K562 (cell line): ENCODE measurements at regions not wholly inside any gene's neighbourhood (a gene's known extent, or its start where the extent isn't known, plus 50 kb on each side); places are given as distances from the start of the nearest gene placed in this dataset.
A peak's percentile ranks its signal among the peaks of the same experiment; 100 is the strongest.

Experiments
- ATAC-seq: fragments of 200-7000 bp; cut with Tn5 transposase; 3 replicates; pipeline ENCODE4 v1.9.1; 2020; ENCODE audit warnings: moderate library complexity
- BruUV-seq: library from RNA; stranded (reverse); fragments of 400-500 nt; replicated peaks from 2 replicates; lab custom pipeline; 2021; lab: Mats Ljungman, UMichigan
- CTCF ChIA-PET: fragments of 300-600 bp; formaldehyde crosslinking; extraction: SDS; loops from one replicate; lab custom pipeline; 2021; ENCODE audit warnings: low intra/inter-chr PET ratio; lab: Yijun Ruan, JAX
- POLR2A ChIA-PET: fragments of 300-600, 350-650 bp; sonication (Branson Sonifier 250); formaldehyde crosslinking; extraction: SDS; loops from one replicate; lab custom pipeline; 2021; ENCODE audit warnings: antibody characterized with exemption, inconsistent platforms; lab: Yijun Ruan, JAX
- DNase-seq, 4 experiments: peaks; one replicate each; pipeline versions ENCODE4 v3.0.0 to v3.0.0-alpha.2; 2011 to 2018; ENCODE audit warnings: low spot score in 3 of 4, mixed read lengths in 3 of 4; ENCODE audit errors: extremely low read depth in 1 of 4
- FAIRE-seq: peaks from 2 replicates; lab custom pipeline; 2011; peaks lifted over from hg19 to GRCh38; lab: Jason Lieb, UNC
- H2AFZ ChIP-seq: 2 replicates; pipeline ENCODE4 v1.6.0; 2011; ENCODE audit warnings: low read depth, low read length, control low read depth, inconsistent platforms
- H3K27ac ChIP-seq: fragments of 200-600 bp; 3 replicates; pipeline ENCODE4 v1.8.0; 2011; ENCODE audit warnings: low read depth, mild to moderate bottlenecking, control low read depth, inconsistent platforms, low read length, moderate library complexity, mixed read lengths; ENCODE audit errors: extremely low read depth
- H3K27me3 ChIP-seq, 2 experiments: fragments of 300-600 bp in 1 of 2; 2 replicates in 1 of 2; 3 replicates in 1 of 2; pipeline versions ENCODE4 v1.6.0 to v1.8.0; 2011; ENCODE audit warnings: inconsistent platforms in 2 of 2, low read length in 2 of 2, mild to moderate bottlenecking in 1 of 2, mixed read lengths in 1 of 2, moderate library complexity in 1 of 2; ENCODE audit not compliant: control insufficient read depth in 2 of 2, insufficient read depth in 2 of 2
- H3K36me3 ChIP-seq: fragments of 300-600 bp; 3 replicates; pipeline ENCODE4 v1.8.0; 2011; ENCODE audit warnings: mild to moderate bottlenecking, low read length, inconsistent platforms; ENCODE audit not compliant: control insufficient read depth, insufficient read depth
- H3K4me1 ChIP-seq, 2 experiments: fragments of 200-600 bp in 1 of 2; replicated peaks in 1 of 2; 2 replicates in 1 of 2; 3 replicates in 1 of 2; pipeline versions ENCODE4 v1.5.1 to v1.8.0; 2011; ENCODE audit warnings: inconsistent platforms in 2 of 2, low read length in 2 of 2, mild to moderate bottlenecking in 1 of 2, mixed read lengths in 1 of 2, moderate library complexity in 1 of 2; ENCODE audit not compliant: control insufficient read depth in 2 of 2, insufficient read depth in 2 of 2
- H3K4me2 ChIP-seq: 2 replicates; pipeline ENCODE4 v1.6.1; 2011; ENCODE audit warnings: low read length, control low read depth, inconsistent platforms, mixed read lengths; ENCODE audit not compliant: insufficient read depth
- H3K4me3 ChIP-seq: fragments of 200-600 bp; sonication (generic), shearing (Covaris generic); 2 replicates; pipeline ENCODE4 v1.5.1; 2016; ENCODE audit warnings: control low read depth, inconsistent platforms
- H3K79me2 ChIP-seq: fragments of 200-600 bp; 3 replicates; pipeline ENCODE4 v1.8.0; 2011; ENCODE audit warnings: low read length, inconsistent platforms; ENCODE audit not compliant: control insufficient read depth, insufficient read depth
- H3K9ac ChIP-seq, 2 experiments: 2 replicates each; pipeline versions ENCODE4 v1.6.0 to v1.6.1; 2011; ENCODE audit warnings: low read depth in 2 of 2, low read length in 2 of 2, control low read depth in 1 of 2, inconsistent platforms in 1 of 2, mild to moderate bottlenecking in 1 of 2, mixed read lengths in 1 of 2; ENCODE audit not compliant: insufficient read depth in 1 of 2
- H3K9me1 ChIP-seq: one replicate; pipeline ENCODE4 v1.6.0; 2011; ENCODE audit warnings: inconsistent platforms, mild to moderate bottlenecking, low read length, moderate library complexity; ENCODE audit not compliant: control insufficient read depth, insufficient read depth
- H3K9me3 ChIP-seq: replicated peaks from 2 replicates; pipeline ENCODE4 v1.5.1; 2011; ENCODE audit warnings: low read depth, low read length, inconsistent platforms; ENCODE audit not compliant: control insufficient read depth, insufficient read depth
- H4K20me1 ChIP-seq: replicated peaks from 2 replicates; pipeline ENCODE4 v1.6.1; 2011; ENCODE audit warnings: low read length, inconsistent platforms, mixed read lengths; ENCODE audit not compliant: control insufficient read depth, insufficient read depth
- BCL6 ChIP-seq: fragments of 250-450 bp; sonication (Bioruptor Pico); IDR thresholded peaks from 2 replicates; pipeline ENCODE4 v1.4.0; 2020
- DPF2 ChIP-seq: fragments of 450-650 bp; IDR thresholded peaks from 2 replicates; pipeline ENCODE4 v1.6.1; 2016
- ELF2 ChIP-seq: fragments of 250-450 bp; sonication (Bioruptor Pico); IDR thresholded peaks from 2 replicates; pipeline ENCODE4 v1.5.0; 2021; ENCODE audit warnings: mild to moderate bottlenecking
- FOXJ2 ChIP-seq: fragments of 200-800 bp; sonication (Bioruptor generic); IDR thresholded peaks from 2 replicates; pipeline ENCODE4 v1.6.1; 2016; ENCODE audit warnings: missing genetic modification characterization, missing compliant biosample characterization
- MEF2A ChIP-seq: IDR thresholded peaks from 2 replicates; pipeline ENCODE4 v1.6.1; 2011; ENCODE audit warnings: low read depth, mild to moderate bottlenecking, low read length, moderate library complexity; ENCODE audit not compliant: control insufficient read depth
- PRMT5 ChIP-seq: sonication (generic); formaldehyde crosslinking; IDR thresholded peaks from 2 replicates; pipeline ENCODE4 v1.5.0; 2020; ENCODE audit warnings: missing genetic modification reagents
- RFX1 ChIP-seq: fragments of 450-650 bp; IDR thresholded peaks from 2 replicates; pipeline ENCODE4 v1.6.1; 2016; ENCODE audit warnings: mild to moderate bottlenecking, moderate library complexity
- SREBF1 ChIP-seq: fragments of 150-350 bp; IDR thresholded peaks from 2 replicates; pipeline ENCODE4 v1.6.1; 2014; ENCODE audit warnings: antibody characterized with exemption, low read depth, low read length, borderline replicate concordance
- ZNF589 ChIP-seq: fragments of 200-800 bp; sonication (Bioruptor generic); IDR thresholded peaks from 2 replicates; pipeline ENCODE4 v1.6.1; 2016; ENCODE audit warnings: low read depth, missing genetic modification characterization, missing compliant biosample characterization
- ZNF717 ChIP-seq: fragments of 250-450 bp; sonication (Bioruptor Pico); IDR thresholded peaks from 2 replicates; pipeline ENCODE4 v1.5.0; 2021
- ZNF764 ChIP-seq: fragments of 250-450 bp; sonication (Bioruptor Pico); IDR thresholded peaks from 2 replicates; pipeline ENCODE4 v1.4.0; 2020; ENCODE audit warnings: low read depth, mild to moderate bottlenecking, moderate library complexity
- ZNF778 ChIP-seq: fragments of 450-650 bp; formaldehyde crosslinking; IDR thresholded peaks from 2 replicates; pipeline ENCODE4 v1.4.0; 2020; ENCODE audit warnings: mild to moderate bottlenecking, moderate library complexity
- WGBS: fragments of 100-300 bp; shearing (Covaris generic); methylation state at CpG from one replicate; pipeline ENCODE4 v1.1.6; 2016; ENCODE audit warnings: low coverage, mixed read lengths; ENCODE audit not compliant: insufficient coverage; ENCODE audit errors: missing lambda C conversion rate; 5-methylcytosine and 5-hydroxymethylcytosine counted together
- in situ Hi-C: fragments of 300-500 bp; cut with MboI; formaldehyde crosslinking; loops from 4 replicates; pipeline ENCODE4 v1.15.0; 2018; ENCODE audit warnings: inconsistent platforms, mixed read lengths
- intact Hi-C: fragments of 100-400 bp; cut with micrococcal nuclease; formaldehyde crosslinking; loops from 2 replicates; pipeline ENCODE4 v1.14.2; 2022
- TF ChIP-seq, protein P1 (sequence below): sonication (generic); formaldehyde crosslinking; IDR thresholded peaks from 2 replicates; pipeline ENCODE4 v1.8.0; 2022; ENCODE audit warnings: missing genetic modification reagents, mild to moderate bottlenecking, borderline replicate concordance
- TF ChIP-seq, protein P2 (sequence below): fragments of 250-450 bp; sonication (Bioruptor Pico); IDR thresholded peaks from 2 replicates; pipeline ENCODE4 v1.4.0; 2020
- TF ChIP-seq, protein P3 (sequence below): sonication (generic); formaldehyde crosslinking; IDR thresholded peaks from 2 replicates; pipeline ENCODE4 v1.8.1; 2023; ENCODE audit warnings: mild to moderate bottlenecking, missing genetic modification reagents

DNA sequence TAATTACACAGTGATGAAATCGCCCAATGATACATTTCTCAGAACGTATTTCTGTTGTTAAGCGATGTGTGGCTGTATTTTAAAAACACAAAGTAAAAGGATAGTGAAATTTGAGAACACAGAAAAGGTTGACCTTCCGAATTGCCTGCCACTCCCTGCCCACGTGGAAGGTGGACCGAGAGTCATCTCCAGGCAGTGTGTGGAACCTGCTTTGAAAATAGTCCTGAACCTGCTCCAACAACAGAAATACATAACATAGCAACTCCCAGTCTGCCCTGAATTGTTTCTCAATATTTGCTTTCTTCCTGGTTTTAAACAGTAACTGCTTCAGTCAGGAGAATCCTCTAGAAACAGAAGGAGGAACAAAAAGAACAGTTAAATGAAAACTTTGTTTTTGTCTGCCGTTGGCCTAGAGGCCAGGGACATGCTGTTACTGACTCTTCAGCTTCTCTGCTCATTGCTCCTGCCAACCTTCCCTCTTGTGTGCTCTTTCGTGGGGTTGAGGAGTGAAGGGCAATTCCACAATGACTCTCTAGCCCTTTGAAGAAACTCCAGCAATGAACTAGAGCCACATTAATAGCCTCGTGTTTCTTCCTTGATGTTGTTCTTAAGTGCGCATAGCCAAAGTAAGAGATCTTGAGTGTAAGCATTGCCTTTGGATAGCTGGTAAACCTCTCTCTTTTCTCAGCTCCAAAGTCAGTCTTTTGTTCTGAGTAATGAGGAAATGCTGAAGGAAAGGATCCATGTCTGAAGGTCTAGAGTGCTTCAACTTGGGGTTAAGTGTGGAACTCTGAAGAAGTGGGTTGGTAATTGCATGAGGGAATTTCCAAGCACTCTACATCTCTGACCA lies 452.5 kb upstream of the CCL2 start:
- in situ Hi-C loops (no loop called here), intact Hi-C loops (no loop called here)
- peaks cover 12 to 17% of the 10 kb centered on the region in 2 experiments; a peak in 4 of 5 replicates for H3K27me3 ChIP-seq
- no peaks in the 10 kb centered on the region for H3K9me3 ChIP-seq
- no peak overlapping the region; the same call in 1 of the 2 replicates for H3K4me2 ChIP-seq
- DNase-seq, result no peak
- no peak for TF ChIP-seq BCL6 (CRISPR knock-in tag)
- TF ChIP-seq ZNF589, result no peak
- TF ChIP-seq ZNF764 (CRISPR knock-in tag), result no peak
- TF ChIP-seq ZNF717 (CRISPR knock-in tag), result no peak
- no peak for TF ChIP-seq FOXJ2 (tag)
- TF ChIP-seq, protein P1, sequence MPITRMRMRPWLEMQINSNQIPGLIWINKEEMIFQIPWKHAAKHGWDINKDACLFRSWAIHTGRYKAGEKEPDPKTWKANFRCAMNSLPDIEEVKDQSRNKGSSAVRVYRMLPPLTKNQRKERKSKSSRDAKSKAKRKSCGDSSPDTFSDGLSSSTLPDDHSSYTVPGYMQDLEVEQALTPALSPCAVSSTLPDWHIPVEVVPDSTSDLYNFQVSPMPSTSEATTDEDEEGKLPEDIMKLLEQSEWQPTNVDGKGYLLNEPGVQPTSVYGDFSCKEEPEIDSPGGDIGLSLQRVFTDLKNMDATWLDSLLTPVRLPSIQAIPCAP (CRISPR knock-in tag), result no peak
- TF ChIP-seq ZNF778, result no peak
- no peak for TF ChIP-seq ELF2 (CRISPR knock-in tag)
- TF ChIP-seq PRMT5, result no peak
- TF ChIP-seq RFX1, result no peak
- TF ChIP-seq SREBF1, result no peak
- no peak for TF ChIP-seq DPF2
- TF ChIP-seq, protein P2, sequence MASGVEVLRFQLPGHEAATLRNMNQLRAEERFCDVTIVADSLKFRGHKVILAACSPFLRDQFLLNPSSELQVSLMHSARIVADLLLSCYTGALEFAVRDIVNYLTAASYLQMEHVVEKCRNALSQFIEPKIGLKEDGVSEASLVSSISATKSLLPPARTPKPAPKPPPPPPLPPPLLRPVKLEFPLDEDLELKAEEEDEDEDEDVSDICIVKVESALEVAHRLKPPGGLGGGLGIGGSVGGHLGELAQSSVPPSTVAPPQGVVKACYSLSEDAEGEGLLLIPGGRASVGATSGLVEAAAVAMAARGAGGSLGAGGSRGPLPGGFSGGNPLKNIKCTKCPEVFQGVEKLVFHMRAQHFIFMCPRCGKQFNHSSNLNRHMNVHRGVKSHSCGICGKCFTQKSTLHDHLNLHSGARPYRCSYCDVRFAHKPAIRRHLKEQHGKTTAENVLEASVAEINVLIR, result no peak
- no peak for TF ChIP-seq MEF2A
- TF ChIP-seq, protein P3, sequence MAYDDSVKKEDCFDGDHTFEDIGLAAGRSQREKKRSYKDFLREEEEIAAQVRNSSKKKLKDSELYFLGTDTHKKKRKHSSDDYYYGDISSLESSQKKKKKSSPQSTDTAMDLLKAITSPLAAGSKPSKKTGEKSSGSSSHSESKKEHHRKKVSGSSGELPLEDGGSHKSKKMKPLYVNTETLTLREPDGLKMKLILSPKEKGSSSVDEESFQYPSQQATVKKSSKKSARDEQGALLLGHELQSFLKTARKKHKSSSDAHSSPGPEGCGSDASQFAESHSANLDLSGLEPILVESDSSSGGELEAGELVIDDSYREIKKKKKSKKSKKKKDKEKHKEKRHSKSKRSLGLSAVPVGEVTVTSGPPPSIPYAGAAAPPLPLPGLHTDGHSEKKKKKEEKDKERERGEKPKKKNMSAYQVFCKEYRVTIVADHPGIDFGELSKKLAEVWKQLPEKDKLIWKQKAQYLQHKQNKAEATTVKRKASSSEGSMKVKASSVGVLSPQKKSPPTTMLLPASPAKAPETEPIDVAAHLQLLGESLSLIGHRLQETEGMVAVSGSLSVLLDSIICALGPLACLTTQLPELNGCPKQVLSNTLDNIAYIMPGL (CRISPR knock-in tag), result no peak
- no peaks in the 10 kb centered on the region for H3K9me1 ChIP-seq
- ChIA-PET POLR2A (interaction anchor here (0.5 to 1.7 kb wide), 5 partner anchors 15 to 112 kb away, joined by 3 to 4 read pairs (median 4); no protein-coding TSS in a partner anchor), CTCF (no interaction called here)
- H4K20me1 ChIP-seq, result no peaks in the 10 kb centered on the region
- WGBS, result 9% methylated on average over 10 of the region's 10 CpGs
- no peak overlapping the region for H3K27ac ChIP-seq
- H3K9ac ChIP-seq, result no peak overlapping the region
- no peaks in the 10 kb centered on the region for H3K36me3 ChIP-seq
- H2AFZ ChIP-seq, result peak overlapping the region; percentile 60
- no peak overlapping the region for H3K4me3 ChIP-seq
- FAIRE-seq, result no peak
- no TSS peak for BruUV-seq
- no peaks in the 10 kb centered on the region; a peak in 1 of 5 replicates for H3K4me1 ChIP-seq
- H3K79me2 ChIP-seq, result no peaks in the 10 kb centered on the region
- ATAC-seq, result no peak
